ENCODE measurements at regions not wholly inside any gene's neighbourhood (a gene's known extent, or its start where the extent isn't known, plus 50 kb on each side); places are given as distances from the start of the nearest gene placed in this dataset.

- no peaks in the 10 kb centered on the region for H3K4me1 ChIP-seq
- TF ChIP-seq POLR2A (IDR thresholded peaks at IDR 0.05): no peak
- no peak for TF ChIP-seq POLR2AphosphoS5 (IDR thresholded peaks at IDR 0.05)
- TF ChIP-seq CTCF (IDR thresholded peaks at IDR 0.05 in 8 of 11, conservative IDR thresholded peaks at IDR 0.05 in 3 of 11): no peak
- H3K9me3 ChIP-seq: peaks cover 0 to 8% (median 0%) of the 10 kb centered on the region in 8 donors
- H3K4me3 ChIP-seq: no peak overlapping the region
- no peaks in the 10 kb centered on the region for H3K36me3 ChIP-seq
- DNase-seq: no peak
- no peaks in the 10 kb centered on the region for H3K27me3 ChIP-seq (replicated peaks in 1 of 7)
- intact Hi-C loops (cut with DNase I; ENCODE audit: low total_unique reads): no loop called here
- no peak overlapping the region for H3K27ac ChIP-seq
These were observed 559.9 kb downstream of the C12orf50 start for GRCh38 chr12:87469295-87469694.

GRCh38 chr12:87467936-87468335 lies 561.3 kb downstream of the C12orf50 start:
- no peak for DNase-seq
- H3K27me3 ChIP-seq (replicated peaks in 1 of 7): no peaks in the 10 kb centered on the region
- no peaks in the 10 kb centered on the region for H3K9me3 ChIP-seq
- intact Hi-C loops (cut with DNase I; ENCODE audit: low total_unique reads): no loop called here
- no peak overlapping the region for H3K27ac ChIP-seq
- no peak overlapping the region for H3K4me3 ChIP-seq
- no peaks in the 10 kb centered on the region for H3K4me1 ChIP-seq
- no peaks in the 10 kb centered on the region for H3K36me3 ChIP-seq
- TF ChIP-seq POLR2AphosphoS5 (IDR thresholded peaks at IDR 0.05) (no peak), CTCF (IDR thresholded peaks at IDR 0.05 in 8 of 11, conservative IDR thresholded peaks at IDR 0.05 in 3 of 11) (no peak), POLR2A (IDR thresholded peaks at IDR 0.05) (no peak)

GRCh38 chr12:87464565-87464964 lies 564.6 kb downstream of the C12orf50 start:
- Histone ChIP-seq H3K27ac (no peak overlapping the region), H3K9me3 (no peaks in the 10 kb centered on the region), H3K36me3 (no peaks in the 10 kb centered on the region), H3K4me1 (no peaks in the 10 kb centered on the region), H3K27me3 (replicated peaks in 1 of 7) (no peaks in the 10 kb centered on the region), H3K4me3 (no peak overlapping the region)
- intact Hi-C loops (cut with DNase I; ENCODE audit: low total_unique reads): no loop called here
- 36 to 58% (median 53%) methylated on average over 1 of the region's 1 CpG for WGBS, 5 donors
- no peak for TF ChIP-seq POLR2AphosphoS5 (IDR thresholded peaks at IDR 0.05)
- TF ChIP-seq CTCF (IDR thresholded peaks at IDR 0.05 in 8 of 11, conservative IDR thresholded peaks at IDR 0.05 in 3 of 11): no peak
- no peak for TF ChIP-seq POLR2A (IDR thresholded peaks at IDR 0.05)
- no peak for DNase-seq

GRCh38 chr12:87444039-87444438 lies 585.2 kb downstream of the C12orf50 start:
- H3K4me1 ChIP-seq: no peaks in the 10 kb centered on the region
- H3K36me3 ChIP-seq: no peaks in the 10 kb centered on the region
- no peak for DNase-seq
- H3K9me3 ChIP-seq: peaks cover 0 to 10% (median under 1%) of the 10 kb centered on the region in 8 donors
- intact Hi-C loops (cut with DNase I; ENCODE audit: low total_unique reads): no loop called here
- H3K27me3 ChIP-seq (replicated peaks in 1 of 7): no peaks in the 10 kb centered on the region
- WGBS, 5 donors: 82 to 96% (median 89%) methylated on average over 4 of the region's 4 CpGs
- TF ChIP-seq POLR2A (IDR thresholded peaks at IDR 0.05) (no peak), CTCF (IDR thresholded peaks at IDR 0.05 in 8 of 11, conservative IDR thresholded peaks at IDR 0.05 in 3 of 11) (no peak), POLR2AphosphoS5 (IDR thresholded peaks at IDR 0.05) (no peak)
- no peak overlapping the region for H3K4me3 ChIP-seq
- no peak overlapping the region for H3K27ac ChIP-seq
